ENCODE measurements at regions not wholly inside any gene's neighbourhood (a gene's known extent, or its start where the extent isn't known, plus 50 kb on each side); places are given as distances from the start of the nearest gene placed in this dataset.
A peak's percentile ranks its signal among the peaks of the same experiment; 100 is the strongest.

DNA sequence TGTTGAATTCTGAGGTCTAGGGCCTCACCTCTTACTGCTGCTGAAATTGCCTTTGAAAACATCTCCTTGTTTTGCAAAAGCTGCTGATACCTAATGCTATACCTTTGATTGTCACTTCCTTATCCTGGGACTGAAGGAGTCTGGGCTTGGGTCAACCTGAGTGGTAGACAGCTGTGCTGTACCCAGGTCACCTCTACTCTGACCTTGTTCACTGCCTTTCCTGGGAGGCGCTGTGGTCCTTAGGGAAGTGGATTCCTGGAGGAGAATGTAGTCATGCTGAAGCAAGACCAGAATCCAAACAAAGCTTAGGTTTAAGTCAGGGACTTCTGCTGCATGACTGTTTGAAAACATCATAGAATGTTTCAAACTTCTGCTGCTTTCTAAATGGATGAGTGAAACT, 191.4 kb downstream of the SNAPC1 start:
- no peak for DNase-seq

DNA sequence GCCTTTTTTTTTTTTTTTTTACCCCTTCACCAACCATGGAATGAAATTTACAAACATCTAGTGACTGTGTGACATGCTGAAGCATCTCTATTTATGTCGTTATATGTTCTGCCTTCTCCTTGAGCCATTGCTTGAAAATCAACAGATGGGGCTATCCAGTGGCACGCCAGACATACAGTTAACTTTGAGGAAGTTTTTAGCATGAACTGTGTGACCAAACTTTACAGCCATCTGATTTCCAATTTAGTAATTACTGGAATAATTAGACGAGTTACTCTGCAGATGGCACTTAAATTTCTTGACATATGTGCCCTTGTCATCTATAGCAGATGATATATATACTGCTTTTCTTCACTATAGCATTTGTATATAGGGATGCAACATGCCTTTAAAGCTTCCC, 192.1 kb downstream of the SNAPC1 start:
- peak; percentile 87 for DNase-seq

DNA sequence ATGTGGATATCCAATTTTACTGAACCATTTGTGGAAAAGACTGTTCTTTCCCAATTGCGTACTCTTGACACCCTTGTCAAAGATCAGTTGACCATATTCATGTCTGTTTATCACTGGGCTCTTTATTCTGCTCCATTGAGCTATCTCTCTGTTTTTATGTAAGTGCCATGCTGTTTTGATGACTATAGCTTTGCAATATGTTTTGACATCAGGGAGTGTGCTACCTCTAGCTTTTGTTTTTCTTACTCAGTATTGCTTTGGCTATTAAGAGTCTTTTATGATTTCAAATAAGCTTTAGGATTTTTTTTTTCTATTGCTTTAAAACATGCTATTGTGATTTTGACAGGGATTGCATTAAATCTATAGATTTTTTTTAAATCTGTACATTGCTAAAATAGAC, 194.3 kb downstream of the SNAPC1 start:
- DNase-seq = no peak

DNA sequence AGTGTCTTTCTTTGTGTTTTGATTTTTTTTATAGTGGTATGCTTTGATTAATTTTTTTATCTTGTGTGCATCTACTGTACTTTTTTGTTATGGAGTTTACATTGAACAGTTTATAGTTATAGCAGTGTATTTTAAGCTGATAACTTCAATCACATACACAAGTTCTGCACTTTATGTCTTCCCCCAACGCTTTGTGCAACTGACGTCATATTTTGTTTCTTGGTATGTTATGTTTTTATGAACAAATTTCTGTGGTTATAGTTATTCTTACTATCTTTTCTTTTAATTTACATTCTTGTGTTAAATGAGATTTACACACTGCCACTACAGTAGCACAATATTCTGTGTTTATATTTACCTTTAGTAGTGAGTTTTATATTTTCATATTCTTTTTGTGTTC, 197.1 kb downstream of the SNAPC1 start:
- DNase-seq = no peak

DNA sequence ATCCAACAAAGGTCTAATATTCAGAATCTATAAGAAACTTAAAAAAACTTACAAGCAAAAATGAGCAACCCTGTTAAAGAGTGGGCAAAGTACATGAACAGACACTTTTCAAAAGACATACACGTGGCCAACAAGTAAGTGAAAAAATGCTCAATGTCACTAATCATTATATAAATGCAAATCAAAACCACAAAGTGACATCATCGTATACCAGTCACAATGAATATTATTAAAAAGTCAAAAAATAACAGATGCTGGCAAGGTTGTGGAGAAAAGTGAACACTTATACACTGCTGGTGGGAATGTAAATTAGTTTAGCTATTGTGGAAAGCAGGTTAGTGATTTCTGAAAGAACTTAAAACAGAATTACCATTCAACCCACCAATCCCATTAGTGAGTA, 199.1 kb downstream of the SNAPC1 start:
- no peak for DNase-seq

DNA sequence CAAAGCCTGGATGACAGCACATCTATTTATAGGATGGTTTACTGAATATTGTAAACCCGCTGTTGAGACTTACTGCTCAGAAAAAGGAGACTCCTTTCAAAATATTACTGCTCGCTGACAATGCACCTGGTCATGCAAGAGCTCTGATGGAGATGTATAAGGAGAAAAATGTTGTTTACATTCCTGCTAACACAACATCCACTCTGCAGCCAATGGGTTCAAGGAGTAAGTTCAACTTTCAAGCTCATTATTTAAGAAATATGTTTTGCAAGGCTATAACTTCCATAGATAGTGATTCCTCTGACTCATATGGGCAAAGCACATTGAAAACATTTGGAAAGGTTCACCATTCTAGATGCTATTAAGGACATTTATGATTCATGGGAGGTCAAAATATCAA, 201.7 kb downstream of the SNAPC1 start:
- DNase-seq = no peak

DNA sequence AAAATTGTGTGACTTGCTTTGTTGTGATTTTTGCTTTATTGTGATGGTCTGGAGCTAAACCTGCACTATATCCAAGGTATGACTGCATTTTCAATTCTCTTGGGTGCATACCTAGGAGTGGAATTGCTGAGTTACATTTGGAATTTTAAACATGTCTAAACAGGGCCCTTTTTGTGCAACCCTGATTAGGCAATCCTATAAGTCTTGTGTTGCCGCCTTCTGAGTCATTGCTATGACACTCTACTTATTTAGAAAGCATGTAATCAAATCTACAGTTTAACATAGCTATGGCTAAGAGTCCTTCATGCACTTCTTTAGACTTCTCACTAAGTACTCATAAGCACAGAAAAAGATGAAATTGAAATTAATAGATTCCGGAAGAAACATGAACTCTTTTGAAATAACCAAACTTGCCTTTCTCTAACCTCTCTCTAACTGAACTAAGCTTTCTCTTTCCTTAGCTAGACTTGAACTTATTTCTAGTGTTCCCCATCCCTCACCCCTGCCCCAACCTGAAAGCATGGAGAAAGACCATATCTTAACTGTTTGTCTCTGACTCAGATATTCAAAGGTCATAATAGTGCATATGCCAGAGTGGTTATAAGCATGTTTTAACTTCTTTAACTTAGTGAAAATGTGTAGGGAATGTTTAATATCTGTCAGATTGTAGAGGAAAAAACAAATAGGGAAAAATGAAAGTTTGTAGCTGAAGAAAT, 203.0 kb downstream of the SNAPC1 start:
- no peak for DNase-seq

DNA sequence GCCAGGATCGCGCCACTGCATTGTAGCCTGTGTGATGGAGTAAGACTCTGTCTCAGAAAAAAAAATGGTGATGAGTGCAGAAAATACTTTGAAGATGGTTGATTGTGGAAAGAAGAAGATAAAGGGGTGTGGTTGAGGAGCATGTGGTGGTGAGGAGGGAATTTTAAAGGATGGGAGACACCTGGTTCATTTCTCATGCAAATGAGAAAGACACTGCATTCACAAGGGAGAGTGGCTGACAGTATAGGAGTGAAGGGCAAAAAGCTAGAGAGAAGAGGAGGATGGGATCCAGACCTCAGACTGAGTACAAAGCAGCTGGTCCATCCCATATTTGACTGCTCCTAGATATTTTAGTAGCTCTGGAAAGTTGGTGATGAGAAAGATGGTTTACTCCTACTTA, 206.0 kb downstream of the SNAPC1 start:
- no peak for DNase-seq

DNA sequence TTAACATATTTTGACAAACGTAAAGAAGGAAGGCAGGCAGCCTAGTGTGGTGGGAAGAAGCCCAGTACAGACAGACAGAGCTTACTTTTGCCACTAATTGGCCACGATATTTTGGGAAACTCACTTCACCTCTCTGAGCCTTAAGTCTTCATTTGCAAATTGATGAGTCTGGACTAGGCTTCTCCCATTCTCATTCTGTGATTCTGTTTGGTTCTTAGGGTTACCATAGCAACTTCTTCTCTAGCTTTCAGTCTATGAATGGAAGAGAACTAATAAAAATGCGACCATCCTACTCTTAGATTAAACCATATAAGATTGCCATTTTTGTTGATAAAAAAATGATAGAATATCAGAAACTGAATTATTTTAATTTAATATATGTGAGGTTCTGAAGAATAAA, 210.5 kb downstream of the SNAPC1 start:
- DNase-seq = no peak

DNA sequence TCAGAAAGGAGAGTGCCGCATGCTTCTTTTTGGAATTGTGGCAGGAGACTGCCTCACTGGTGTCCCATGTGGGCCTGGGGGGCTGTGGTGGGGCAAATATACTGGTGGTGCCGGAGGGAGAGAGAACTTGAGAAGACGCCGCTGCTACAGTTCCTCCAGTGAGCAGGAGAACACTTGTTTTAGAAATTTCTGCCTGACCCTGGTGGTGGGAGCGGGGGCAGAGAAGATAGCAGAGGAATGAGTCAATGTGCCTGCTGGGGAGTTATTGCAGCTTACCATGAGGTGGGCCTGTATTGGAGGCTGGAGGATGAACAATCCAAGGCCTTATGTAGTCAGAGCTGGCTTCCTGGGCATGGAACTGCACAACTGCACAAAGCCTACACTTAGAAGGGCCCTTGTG, 211.8 kb downstream of the SNAPC1 start:
- no peak for DNase-seq

DNA sequence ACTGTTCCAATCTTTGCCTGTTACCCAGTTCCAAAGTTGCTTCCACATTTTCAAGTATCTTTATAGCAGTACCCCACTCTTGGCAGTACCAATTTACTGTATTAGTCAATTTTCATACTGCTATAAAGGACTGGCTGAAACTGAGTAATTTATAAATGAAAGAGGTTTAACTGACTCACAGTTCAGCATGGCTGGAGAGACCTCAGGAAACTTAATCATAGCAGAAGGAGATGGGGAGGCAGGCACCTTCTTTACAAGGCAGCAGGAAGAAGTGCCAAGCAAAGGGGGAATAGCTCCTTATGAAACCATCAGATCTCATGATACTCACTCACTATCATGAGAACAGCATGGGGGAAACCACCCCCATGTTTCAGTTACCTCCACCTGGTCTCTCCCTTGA, 215.0 kb downstream of the SNAPC1 start:
- DNase-seq = no peak

DNA sequence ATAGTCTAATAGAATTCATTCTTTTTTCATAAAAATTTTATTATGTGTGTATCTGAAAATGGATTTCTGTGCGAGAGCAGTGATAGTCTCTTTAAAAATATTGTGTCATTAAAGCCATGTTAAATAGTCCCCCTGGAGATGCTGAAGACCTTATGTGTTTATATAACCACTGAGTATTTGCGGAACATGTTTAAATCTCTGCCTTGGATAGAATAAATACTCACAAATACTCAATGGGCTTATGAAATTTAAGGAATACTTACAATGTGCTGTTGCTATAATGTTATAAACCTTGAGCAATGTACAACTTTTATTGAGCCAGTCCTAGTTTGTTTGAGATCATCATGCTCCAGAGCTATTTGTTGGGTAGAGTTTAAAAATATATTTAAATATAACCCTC, 226.0 kb downstream of the SNAPC1 start:
- no peak for DNase-seq

DNA sequence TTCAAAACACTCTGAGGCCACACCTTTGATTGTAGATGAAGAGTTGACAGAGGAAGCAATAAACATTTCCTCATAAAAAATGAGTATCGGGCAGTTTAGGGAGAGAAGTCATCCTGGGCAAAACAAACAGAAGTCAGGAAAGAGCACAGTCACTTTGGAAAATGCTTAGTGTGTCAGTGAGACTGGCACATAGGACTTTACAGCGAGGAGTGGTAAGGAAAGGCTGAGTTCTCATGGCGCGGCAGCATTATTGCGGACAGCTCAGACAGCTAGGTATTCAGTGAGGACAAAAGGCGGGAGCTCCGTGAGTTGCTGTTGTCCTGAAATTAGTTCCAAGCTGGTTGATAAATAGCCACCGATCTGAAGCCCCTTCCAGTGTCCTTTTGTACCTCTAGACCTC, 229.9 kb downstream of the SNAPC1 start:
- no peak for DNase-seq

DNA sequence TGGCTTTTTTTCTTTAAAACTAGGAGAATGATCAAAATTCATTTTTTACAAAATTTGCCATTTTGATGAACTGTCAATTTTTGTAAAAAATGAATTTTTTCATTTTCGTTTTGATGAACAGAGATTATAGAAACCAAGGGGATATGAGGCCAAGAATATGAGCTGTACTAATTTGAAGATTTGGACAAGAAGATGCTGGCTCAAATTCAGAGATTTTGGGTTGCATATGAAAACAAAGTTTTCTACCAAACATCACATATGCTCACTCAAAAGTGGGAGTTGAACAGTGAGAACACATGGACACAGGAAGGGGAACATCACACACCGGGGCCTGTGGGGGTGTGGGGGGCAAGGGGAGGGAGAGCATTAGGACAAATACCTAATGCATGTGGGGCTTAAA, 230.7 kb downstream of the SNAPC1 start:
- no peak for DNase-seq

DNA sequence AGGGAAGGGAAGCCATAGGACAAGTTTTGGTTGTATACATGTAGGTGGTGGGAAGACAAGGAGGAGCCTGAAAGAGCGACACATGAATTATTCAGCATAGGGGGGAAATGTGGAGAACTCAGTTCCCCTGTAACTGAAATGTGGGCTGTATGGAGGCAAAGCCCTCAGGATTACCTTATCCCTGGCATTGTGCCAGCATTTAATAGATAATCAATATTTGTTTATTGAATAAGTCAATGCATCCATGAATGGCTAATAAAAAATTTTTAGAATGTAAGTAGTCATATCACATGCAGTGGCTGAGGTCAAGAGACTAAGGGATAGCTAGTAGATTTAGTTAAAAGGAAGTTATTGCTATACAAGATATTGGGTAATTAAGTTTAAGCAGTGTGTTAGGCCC, 232.4 kb downstream of the SNAPC1 start:
- DNase-seq = no peak

DNA sequence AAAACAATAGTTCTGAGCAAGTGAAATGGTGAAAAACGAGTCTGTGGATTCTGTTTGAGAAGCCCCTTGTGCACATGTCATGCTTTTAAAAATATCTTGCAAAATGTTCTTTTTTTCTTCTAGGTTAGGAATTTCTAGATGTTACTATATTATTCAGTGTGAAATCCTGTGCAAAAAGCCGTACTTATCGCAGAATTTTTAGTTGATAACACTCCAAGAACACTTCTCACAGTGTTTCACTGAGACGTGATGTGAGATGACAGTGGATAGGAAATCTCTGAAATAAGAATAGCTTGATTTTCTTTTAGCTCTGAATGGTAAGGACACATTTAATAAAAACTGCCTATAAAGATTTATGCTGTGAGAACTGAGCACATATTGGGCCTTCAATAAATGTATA, 234.5 kb downstream of the SNAPC1 start:
- no peak for DNase-seq

DNA sequence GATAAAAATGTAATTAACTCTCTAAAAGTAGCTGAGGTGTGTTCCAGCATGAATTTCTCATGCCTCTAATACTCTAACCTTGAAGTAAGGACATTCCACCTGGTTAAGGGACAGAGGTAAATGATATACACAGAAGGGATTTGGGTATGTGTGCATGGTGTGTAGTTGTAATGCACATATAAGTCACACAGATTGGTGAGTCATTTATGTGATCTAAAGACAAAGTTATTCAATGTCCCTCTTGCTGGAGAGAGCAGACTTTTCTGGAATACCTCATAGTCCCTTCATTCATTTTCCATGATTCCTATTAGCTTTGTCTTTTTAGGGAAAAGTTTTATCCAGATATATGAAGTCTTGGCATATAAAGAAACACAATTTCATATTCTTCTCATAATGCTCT, 234.9 kb downstream of the SNAPC1 start:
- no peak for DNase-seq

DNA sequence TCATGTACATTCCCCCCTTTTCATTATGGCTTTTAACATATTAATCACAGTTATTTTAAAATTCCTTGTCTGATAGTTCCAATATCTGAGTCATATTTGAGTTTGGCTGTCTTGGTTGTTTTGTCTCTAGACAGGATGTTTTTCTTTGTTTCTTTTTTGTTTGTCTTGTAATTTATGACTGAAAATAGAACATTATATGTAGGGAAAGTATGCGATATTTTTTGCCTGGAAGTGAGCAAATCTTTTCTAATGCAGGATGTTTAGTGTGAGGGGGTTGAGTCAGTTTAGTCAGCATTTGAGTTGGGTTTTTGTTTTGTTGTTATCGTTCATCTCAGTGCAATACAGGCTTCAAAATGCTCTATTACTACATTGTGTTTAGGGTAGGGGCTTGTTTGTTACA, 239.7 kb downstream of the SNAPC1 start:
- no peak for DNase-seq

DNA sequence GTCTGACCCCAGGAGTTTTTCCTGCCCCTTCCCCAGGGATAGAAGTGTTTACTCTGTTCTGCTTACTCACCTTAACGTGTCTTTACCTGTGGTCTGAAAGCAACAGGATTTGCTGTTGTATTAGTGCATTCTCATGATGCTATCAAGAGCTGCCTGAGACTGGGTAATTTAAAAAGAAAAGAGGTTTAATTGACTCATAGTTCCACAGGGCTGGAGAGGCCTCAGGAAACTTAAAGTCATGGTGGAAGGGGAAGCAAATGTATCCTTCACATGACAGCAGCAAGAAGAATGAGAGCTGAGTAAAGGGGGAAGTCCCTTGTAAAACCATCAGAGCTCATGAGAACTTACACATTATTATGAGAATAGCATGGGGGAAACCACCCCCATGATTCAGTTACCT, 240.4 kb downstream of the SNAPC1 start:
- no peak for DNase-seq

DNA sequence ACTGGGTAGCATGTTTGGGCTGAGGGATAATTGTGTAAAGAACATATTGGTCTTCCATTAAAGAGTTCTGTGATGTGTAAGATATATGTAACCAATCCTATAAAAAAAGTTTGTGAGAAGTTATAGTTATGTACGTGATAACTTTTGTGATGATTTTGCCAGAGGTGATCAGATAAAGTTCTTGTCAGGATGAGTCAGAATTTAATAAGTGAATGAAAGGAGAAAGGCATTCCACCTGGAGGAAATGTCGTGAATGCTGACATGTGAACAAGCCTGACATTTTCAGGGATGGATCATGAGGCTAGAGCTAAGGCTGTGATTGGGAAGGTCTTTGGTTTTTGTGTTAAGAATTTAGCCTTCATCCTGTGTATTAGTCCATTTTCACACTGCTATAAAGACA, 241.5 kb downstream of the SNAPC1 start:
- no peak for DNase-seq

DNA sequence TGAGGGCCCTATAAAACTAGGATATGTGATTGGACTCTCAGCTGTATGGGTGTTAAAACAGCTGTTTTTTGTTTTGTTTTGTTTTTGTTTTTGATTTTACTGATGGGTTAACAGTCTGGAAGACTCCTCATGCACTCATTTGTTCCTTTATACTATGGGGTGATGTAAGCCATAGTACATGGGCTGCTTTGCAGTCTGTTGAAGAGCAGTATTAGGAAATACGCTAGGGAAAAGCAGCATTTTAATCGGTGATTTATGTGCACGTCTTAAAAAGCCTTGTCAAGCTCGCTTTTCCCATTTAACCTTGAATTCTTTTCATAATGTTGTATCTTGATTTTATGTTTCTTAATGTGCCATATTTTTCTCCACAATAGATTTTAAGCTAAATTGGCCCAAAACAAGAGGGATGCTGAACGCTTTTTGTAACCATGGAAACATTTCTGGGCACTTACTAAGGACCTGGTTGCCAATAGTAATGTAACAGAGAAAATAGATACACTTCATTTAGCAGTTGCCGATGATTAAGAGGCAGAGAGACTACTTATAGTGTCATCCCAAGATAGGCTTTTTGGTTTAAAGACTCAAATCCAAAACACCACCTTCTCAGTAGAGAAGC, 244.0 kb downstream of the SNAPC1 start:
- no peak for DNase-seq

DNA sequence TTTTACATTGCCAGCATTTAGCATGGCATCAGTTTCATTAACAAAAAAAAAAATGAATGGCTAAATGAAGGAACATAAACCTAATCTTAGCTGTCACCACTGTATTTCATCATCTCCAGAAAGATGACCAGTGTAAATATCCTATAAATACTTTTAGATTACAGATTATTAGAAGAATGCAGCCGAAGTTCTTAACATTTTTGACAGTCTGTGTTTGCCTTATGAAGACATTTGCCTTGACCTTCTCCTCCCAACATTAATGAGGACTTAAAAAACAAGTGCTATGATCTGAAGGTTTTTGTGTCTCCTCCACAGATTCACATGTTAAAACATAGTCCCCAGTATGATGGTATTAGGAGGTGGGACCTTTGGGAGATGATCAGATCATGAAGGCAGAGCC, 253.0 kb downstream of the SNAPC1 start:
- no peak for DNase-seq

DNA sequence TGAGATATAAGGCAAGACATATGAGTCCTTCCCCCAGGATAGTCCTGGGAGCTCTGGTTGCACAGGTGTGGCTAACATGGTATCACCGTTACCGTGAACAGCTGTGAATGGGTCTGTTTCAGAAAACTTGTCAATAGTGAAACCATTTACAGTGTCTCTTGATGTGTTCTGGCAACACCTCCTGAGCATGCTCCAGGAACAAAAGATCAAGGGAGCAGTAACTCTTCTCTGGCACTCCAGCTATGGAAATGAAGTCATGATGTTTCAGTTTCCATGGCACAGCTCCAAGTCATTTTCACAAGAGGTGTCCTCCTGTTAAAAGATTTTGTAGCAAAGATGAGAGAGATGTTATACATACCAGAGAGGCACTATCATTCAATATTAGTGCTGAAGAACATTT, 253.7 kb downstream of the SNAPC1 start:
- no peak for DNase-seq

DNA sequence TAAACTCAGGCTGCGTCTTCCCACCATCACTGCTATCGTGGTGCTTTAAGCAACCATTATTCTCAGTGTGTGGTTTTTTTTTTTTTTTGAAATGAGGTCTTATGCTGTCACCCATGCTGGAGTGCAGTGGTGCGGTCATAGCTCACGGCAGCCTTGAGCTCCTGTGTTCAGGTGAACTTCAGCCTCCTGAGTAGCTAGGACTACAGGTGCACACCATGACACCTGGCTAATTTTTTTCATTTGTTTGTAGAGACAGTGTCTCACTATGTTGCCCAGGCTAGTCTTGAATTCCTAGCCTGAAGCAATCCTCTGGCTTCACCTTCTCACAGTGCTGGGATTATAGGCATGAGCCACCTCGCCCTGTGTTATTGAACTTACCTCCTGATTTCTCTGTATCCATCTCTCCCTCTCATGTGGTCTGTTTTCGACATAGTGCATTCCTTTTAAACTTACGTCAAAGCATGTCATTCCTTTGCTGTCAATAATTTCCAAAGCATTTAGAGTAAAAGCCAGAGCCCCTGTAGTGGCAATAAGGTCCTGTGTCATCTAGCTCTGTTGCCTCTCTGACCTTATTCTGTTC, 255.5 kb downstream of the SNAPC1 start:
- no peak for DNase-seq

DNA sequence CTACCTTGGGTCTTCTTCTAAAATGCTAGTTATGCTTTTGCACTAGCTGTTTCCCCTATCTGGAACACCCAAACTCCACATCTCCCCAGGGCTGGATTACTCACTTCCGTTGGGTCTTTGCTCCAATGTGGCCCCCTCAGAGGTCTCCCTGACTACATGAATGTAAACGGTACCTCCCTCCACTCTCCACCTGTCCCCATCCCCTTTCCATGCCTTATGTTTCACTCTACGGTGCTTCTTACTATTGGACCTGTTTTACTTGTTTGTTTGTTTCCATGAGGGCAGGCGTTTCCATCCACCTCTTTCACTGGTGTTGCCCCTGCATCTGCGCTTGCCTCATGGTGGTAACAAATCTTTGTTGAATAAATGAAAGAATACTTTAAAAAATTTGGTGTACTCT, 256.4 kb downstream of the SNAPC1 start:
- no peak for DNase-seq

Data from DMS 273 treated with DMSO at 0.1 percent for 48 hours (cell line).